Mononuclear cell (primary cell): ENCODE measurements at regions not wholly inside any gene's neighbourhood (a gene's known extent, or its start where the extent isn't known, plus 50 kb on each side); places are given as distances from the start of the nearest gene placed in this dataset.

Experiments
- H3K27me3 ChIP-seq: 2 replicates; pipeline ENCODE4 v1.6.0; 2011; ENCODE audit warnings: low read length, control low read depth; ENCODE audit not compliant: insufficient read depth
- H3K4me1 ChIP-seq: 2 replicates; pipeline ENCODE4 v1.5.1; 2011; ENCODE audit warnings: mild to moderate bottlenecking, low read length, control low read depth; ENCODE audit not compliant: insufficient read depth
- H3K4me3 ChIP-seq: 2 replicates; pipeline ENCODE4 v1.5.1; 2011; ENCODE audit warnings: mild to moderate bottlenecking, low read length, moderate library complexity
- H3K9me3 ChIP-seq: 2 replicates; pipeline ENCODE4 v1.5.1; 2011; ENCODE audit warnings: low read depth, mild to moderate bottlenecking, control low read depth, low read length

GRCh38 chr15:98440917-98441316, 207.4 kb upstream of the IGF1R start:
- Histone ChIP-seq H3K4me3 (no peak overlapping the region), H3K27me3 (no peaks in the 10 kb centered on the region), H3K9me3 (no peaks in the 10 kb centered on the region), H3K4me1 (no peaks in the 10 kb centered on the region)

- Histone ChIP-seq H3K9me3 (no peaks in the 10 kb centered on the region), H3K4me3 (no peak overlapping the region), H3K4me1 (no peaks in the 10 kb centered on the region), H3K27me3 (no peaks in the 10 kb centered on the region)
Measured at GRCh38 chr15:98441599-98441998, 206.7 kb upstream of the IGF1R start.

- H3K27me3 ChIP-seq: no peaks in the 10 kb centered on the region
- H3K4me3 ChIP-seq: no peak overlapping the region
- no peaks in the 10 kb centered on the region for H3K9me3 ChIP-seq
- H3K4me1 ChIP-seq: no peaks in the 10 kb centered on the region
Measured at GRCh38 chr15:98442379-98442833, 205.9 kb upstream of the IGF1R start.

GRCh38 chr15:98442901-98443300, 205.4 kb upstream of the IGF1R start:
- H3K9me3 ChIP-seq: no peaks in the 10 kb centered on the region
- no peaks in the 10 kb centered on the region for H3K4me1 ChIP-seq
- H3K4me3 ChIP-seq: no peak overlapping the region
- no peaks in the 10 kb centered on the region for H3K27me3 ChIP-seq

- Histone ChIP-seq H3K27me3 (no peaks in the 10 kb centered on the region), H3K4me1 (no peaks in the 10 kb centered on the region), H3K4me3 (no peak overlapping the region), H3K9me3 (no peaks in the 10 kb centered on the region)
Measured at GRCh38 chr15:98443526-98443925, 204.8 kb upstream of the IGF1R start.

GRCh38 chr15:98444138-98444537, 204.2 kb upstream of the IGF1R start:
- Histone ChIP-seq H3K27me3 (no peaks in the 10 kb centered on the region), H3K9me3 (no peaks in the 10 kb centered on the region), H3K4me1 (no peaks in the 10 kb centered on the region), H3K4me3 (no peak overlapping the region)

- Histone ChIP-seq H3K4me3 (no peak overlapping the region), H3K27me3 (no peaks in the 10 kb centered on the region), H3K4me1 (no peaks in the 10 kb centered on the region), H3K9me3 (no peaks in the 10 kb centered on the region)
Measured at GRCh38 chr15:98445315-98445714, 203.0 kb upstream of the IGF1R start.

- H3K27me3 ChIP-seq: no peaks in the 10 kb centered on the region
- H3K4me3 ChIP-seq: no peak overlapping the region
- no peaks in the 10 kb centered on the region for H3K4me1 ChIP-seq
- H3K9me3 ChIP-seq: no peaks in the 10 kb centered on the region
Measured at GRCh38 chr15:98446083-98446482, 202.3 kb upstream of the IGF1R start.

GRCh38 chr15:98447069-98447468, 201.3 kb upstream of the IGF1R start:
- Histone ChIP-seq H3K4me1 (no peaks in the 10 kb centered on the region), H3K27me3 (no peaks in the 10 kb centered on the region), H3K4me3 (no peak overlapping the region), H3K9me3 (no peaks in the 10 kb centered on the region)

- Histone ChIP-seq H3K4me3 (no peak overlapping the region), H3K9me3 (no peaks in the 10 kb centered on the region), H3K4me1 (no peaks in the 10 kb centered on the region), H3K27me3 (no peaks in the 10 kb centered on the region)
Measured at GRCh38 chr15:98451236-98451635, 197.1 kb upstream of the IGF1R start.

GRCh38 chr15:98452238-98452637, 196.1 kb upstream of the IGF1R start:
- H3K4me3 ChIP-seq: no peak overlapping the region
- H3K27me3 ChIP-seq: no peaks in the 10 kb centered on the region
- no peaks in the 10 kb centered on the region for H3K4me1 ChIP-seq
- no peaks in the 10 kb centered on the region for H3K9me3 ChIP-seq

GRCh38 chr15:98455904-98456303, 192.4 kb upstream of the IGF1R start:
- H3K9me3 ChIP-seq: no peaks in the 10 kb centered on the region
- H3K27me3 ChIP-seq: no peaks in the 10 kb centered on the region
- H3K4me1 ChIP-seq: no peaks in the 10 kb centered on the region
- H3K4me3 ChIP-seq: no peak overlapping the region

GRCh38 chr15:98476559-98476958, 171.8 kb upstream of the IGF1R start:
- Histone ChIP-seq H3K27me3 (no peaks in the 10 kb centered on the region), H3K9me3 (peaks cover 15% of the 10 kb centered on the region), H3K4me1 (no peaks in the 10 kb centered on the region), H3K4me3 (no peak overlapping the region)

GRCh38 chr15:98480844-98481243, 167.5 kb upstream of the IGF1R start:
- H3K27me3 ChIP-seq: no peaks in the 10 kb centered on the region
- no peaks in the 10 kb centered on the region for H3K4me1 ChIP-seq
- no peak overlapping the region for H3K4me3 ChIP-seq
- peaks cover 18% of the 10 kb centered on the region for H3K9me3 ChIP-seq

GRCh38 chr15:98483575-98484130, 164.7 kb upstream of the IGF1R start:
- no peaks in the 10 kb centered on the region for H3K4me1 ChIP-seq

GRCh38 chr15:98484914-98485313, 163.4 kb upstream of the IGF1R start:
- Histone ChIP-seq H3K9me3 (peaks cover 9% of the 10 kb centered on the region), H3K4me3 (no peak overlapping the region), H3K27me3 (no peaks in the 10 kb centered on the region), H3K4me1 (no peaks in the 10 kb centered on the region)

More at GRCh38 chr15:98483575-98484130, 164.7 kb upstream of the IGF1R start:
- Histone ChIP-seq H3K27me3 (no peaks in the 10 kb centered on the region), H3K9me3 (peaks cover 9% of the 10 kb centered on the region), H3K4me3 (no peak overlapping the region)
